ENCODE measurements at regions not wholly inside any gene's neighbourhood (a gene's known extent, or its start where the extent isn't known, plus 50 kb on each side); places are given as distances from the start of the nearest gene placed in this dataset.

DNA sequence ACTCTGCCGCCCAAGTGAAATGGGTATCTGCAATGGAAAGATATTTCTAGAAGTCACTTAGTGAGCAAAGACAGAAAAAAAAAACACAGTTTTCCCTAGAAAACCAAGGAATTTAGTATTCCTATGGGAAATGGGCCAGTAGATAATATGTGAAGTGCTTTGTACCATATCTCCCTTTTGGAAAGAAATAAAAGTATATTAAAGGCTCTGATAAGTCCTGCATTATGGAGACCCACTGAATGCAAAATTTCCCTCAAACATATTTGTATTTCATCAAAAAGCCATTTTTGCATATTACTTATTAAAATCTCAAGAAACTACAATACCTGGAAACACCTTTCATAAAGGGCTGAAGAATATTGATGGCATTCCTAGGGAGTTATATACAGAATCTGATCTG, 51.6 kb upstream of the DYNLRB2 start:
- ChIA-PET CTCF (no interaction called here), POLR2A (no interaction called here)
- no peaks in the 10 kb centered on the region for H3K9me3 Mint-ChIP-seq
- peaks cover 20% of the 10 kb centered on the region for H3K27me3 Mint-ChIP-seq
- H3K4me3 Mint-ChIP-seq, result no peak overlapping the region
- DNase-seq, result no peak
- no peaks in the 10 kb centered on the region for H3K4me1 Mint-ChIP-seq
- H3K36me3 Mint-ChIP-seq (ENCODE audit: low read depth), result no peaks in the 10 kb centered on the region
- H3K27ac Mint-ChIP-seq, result no peak overlapping the region

DNA sequence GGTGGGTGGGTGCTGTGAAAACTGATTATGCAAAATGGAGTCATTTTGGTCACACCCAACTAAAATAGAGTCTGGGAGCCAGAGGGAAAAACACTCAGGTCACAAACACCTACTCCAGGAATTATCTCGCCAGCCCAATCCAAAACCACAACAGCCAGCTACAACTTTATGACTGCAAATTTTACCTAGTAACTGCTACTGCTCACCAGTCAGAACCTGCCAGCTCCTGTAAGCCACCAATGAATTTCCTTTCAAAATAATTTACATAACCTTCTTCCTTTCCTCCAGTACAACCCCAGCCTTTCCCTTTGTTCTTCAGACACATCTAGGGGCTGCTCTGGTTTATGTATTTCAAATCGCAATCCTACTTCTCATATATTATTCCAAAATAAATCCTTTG, 52.6 kb upstream of the DYNLRB2 start:
- Mint-ChIP-seq H3K4me1 (no peaks in the 10 kb centered on the region), H3K27ac (no peak overlapping the region), H3K27me3 (peaks cover 20% of the 10 kb centered on the region), H3K36me3 (ENCODE audit: low read depth) (no peaks in the 10 kb centered on the region), H3K9me3 (no peaks in the 10 kb centered on the region), H3K4me3 (no peak overlapping the region)
- POLR2A ChIA-PET, result no interaction called here
- CTCF ChIA-PET, result no interaction called here
- DNase-seq, result no peak

DNA sequence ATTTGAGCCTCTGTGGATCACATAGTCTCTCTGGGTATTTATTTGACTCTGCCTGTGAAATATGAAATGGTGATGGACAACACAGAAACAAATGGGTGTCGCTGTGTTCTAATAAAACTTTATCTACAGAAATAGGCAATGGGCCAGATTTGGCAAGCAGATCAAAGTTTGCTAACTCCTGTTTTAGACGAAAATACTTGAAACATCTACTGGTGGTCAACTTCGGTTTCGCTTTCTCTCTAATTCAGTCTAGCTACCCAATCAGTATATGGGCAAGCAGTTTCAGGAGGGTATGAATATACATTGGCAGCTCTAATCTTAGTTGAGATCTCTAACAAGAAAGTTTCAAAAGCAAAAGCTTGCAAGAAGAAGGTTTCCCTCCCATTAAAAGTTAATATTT, 60.1 kb upstream of the DYNLRB2 start:
- Mint-ChIP-seq H3K36me3 (ENCODE audit: low read depth) (no peaks in the 10 kb centered on the region), H3K4me3 (no peak overlapping the region), H3K4me1 (no peaks in the 10 kb centered on the region), H3K27ac (no peak overlapping the region), H3K9me3 (no peaks in the 10 kb centered on the region), H3K27me3 (peaks cover 3% of the 10 kb centered on the region)
- no peak for DNase-seq
- ChIA-PET POLR2A (no interaction called here), CTCF (interaction anchor here (1.3 kb wide), 1 partner anchor 46 kb away, joined by 4 read pairs; no protein-coding TSS in a partner anchor)

DNA sequence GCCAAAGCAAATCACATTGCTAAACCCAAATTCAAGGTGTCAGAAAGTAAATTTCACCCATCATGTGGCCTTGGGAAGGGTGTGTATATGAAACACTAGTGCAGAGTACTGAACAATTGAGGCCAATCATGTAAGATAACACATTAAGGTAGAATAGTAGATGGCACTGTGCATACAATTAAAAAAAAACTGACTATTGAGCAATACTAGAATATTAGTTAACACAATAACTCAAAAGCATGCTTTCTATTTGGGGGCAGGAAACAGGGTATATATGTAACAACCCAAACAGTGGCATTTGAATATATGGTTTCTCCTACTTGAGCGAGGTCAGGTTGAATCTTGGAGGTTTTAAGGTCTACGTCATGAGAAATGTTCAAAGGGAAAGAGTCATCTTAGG, 63.0 kb upstream of the DYNLRB2 start:
- peaks cover 4% of the 10 kb centered on the region for H3K27me3 Mint-ChIP-seq
- ChIA-PET POLR2A (no interaction called here), CTCF (no interaction called here)
- no peaks in the 10 kb centered on the region for H3K9me3 Mint-ChIP-seq
- H3K4me3 Mint-ChIP-seq, result no peak overlapping the region
- H3K27ac Mint-ChIP-seq, result no peak overlapping the region
- no peaks in the 10 kb centered on the region for H3K36me3 Mint-ChIP-seq (ENCODE audit: low read depth)
- no peak for DNase-seq
- no peaks in the 10 kb centered on the region for H3K4me1 Mint-ChIP-seq

DNA sequence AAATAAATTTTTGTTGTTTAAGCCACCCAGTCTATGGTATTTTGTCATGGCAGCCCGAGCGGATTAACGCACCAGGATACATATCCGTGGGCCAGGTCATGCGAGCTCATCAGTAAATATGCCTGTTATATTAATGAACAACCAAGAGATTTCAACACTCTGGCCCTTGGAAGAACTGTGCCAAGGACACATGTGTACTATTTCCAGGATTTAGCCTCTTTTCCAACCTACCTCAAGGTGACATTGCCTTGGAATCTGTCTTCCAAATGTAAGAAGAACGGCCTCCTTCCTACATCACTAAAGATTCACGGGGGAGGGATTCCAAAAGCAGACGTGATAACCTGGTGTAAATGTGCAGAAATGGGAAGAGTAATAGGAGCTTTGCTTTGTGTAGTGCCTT, 72.8 kb upstream of the DYNLRB2 start:
- Mint-ChIP-seq H3K9me3 (no peaks in the 10 kb centered on the region), H3K36me3 (ENCODE audit: low read depth) (no peaks in the 10 kb centered on the region), H3K4me1 (no peaks in the 10 kb centered on the region), H3K27ac (no peak overlapping the region), H3K4me3 (no peak overlapping the region), H3K27me3 (peaks cover 7% of the 10 kb centered on the region)
- POLR2A ChIA-PET, result no interaction called here
- CTCF ChIA-PET, result interaction anchor here (0.6 kb wide), 1 partner anchor 25 kb away, joined by 4 read pairs; no protein-coding TSS in a partner anchor
- DNase-seq, result no peak

DNA sequence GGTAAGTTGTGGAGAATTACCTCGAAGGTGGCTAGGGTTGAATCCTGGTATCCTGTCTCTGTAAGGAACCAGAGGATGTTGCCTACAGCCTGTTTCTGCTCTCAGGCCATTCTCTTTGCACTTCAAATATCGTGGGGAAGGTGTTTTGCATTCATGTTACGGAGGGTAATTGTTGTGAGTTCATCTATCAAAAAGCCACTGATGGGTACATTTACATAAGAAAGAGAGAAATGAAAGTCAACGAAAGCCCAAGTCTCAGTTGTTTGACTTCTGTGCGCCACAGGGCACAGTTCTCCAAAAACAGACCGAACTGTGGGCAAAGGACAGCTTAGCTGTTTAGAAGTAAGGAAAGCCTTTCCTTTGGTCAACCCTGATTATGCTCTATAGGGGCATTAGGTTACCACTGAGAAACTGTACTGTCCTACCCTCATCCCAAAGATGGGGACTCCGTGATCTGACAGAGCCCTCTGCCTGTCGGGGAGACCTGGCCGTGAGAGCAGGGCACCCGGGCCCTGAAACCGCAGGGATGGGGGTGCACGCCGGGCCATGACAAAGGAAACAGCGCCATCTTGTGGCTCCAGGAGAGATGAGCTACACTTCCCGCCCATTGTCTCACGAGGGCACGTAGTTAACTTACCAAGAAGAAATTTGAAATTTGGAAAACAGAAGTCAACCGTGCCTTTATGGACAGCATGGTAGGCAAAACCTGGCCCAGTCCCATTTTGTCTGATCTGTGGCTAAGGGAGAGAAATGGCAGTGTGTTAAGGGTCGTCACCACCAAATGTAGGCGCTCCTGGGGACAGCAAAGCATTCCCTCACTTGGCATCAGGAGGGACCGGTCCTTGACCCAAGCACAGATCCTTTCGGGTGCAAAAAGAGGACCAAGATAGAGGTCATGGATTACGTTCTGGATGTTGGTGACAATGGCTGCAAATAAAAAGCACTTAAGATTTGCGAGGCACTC, 74.5 kb upstream of the DYNLRB2 start:
- DNase-seq, result peak; percentile 62
- Mint-ChIP-seq H3K9me3 (no peaks in the 10 kb centered on the region), H3K27ac (no peak overlapping the region), H3K27me3 (peaks cover 5% of the 10 kb centered on the region), H3K4me3 (no peak overlapping the region), H3K36me3 (ENCODE audit: low read depth) (no peaks in the 10 kb centered on the region), H3K4me1 (no peaks in the 10 kb centered on the region)
- POLR2A ChIA-PET, result no interaction called here
- CTCF ChIA-PET, result interaction anchor here (0.7 to 1.0 kb wide), 2 partner anchors 9 kb away, joined by 3 to 5 read pairs; no protein-coding TSS in a partner anchor

DNA sequence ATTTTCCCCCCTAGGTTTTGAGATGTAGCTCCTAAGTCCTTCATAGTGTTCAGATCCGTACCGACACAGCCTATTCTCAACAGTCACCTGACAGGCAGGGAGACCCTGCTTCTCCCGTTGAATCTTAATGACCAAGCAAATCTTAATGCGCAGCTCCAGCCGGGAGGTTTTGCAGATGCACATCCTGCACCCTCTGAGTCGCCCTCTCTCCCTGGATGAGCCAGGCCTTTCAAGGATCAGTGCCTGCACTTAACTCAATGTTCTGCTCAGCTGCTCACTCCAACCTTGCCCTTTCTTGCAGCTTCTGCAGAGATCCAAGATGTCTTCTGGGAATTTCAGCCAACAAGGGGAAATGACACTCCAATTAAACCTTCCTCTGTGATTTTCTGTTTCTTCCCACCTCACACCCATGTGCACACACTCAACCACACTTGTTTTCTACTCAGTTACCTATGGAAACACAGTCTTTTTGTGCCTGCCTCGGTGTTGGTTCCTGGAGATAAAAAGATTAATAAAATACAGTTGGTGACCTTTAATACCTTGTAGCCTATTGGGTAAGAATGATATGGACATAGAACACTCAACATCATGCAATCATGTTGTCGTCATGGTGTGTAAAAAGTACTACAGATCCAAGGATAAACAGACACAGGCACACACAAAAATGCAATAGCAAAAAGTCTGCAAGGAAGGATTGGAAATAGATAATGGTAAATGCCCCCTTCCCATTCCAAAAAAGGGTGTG, 76.9 kb upstream of the DYNLRB2 start:
- ChIA-PET CTCF (no interaction called here), POLR2A (no interaction called here)
- no peak overlapping the region for H3K4me3 Mint-ChIP-seq
- no peaks in the 10 kb centered on the region for H3K36me3 Mint-ChIP-seq (ENCODE audit: low read depth)
- DNase-seq, result no peak
- H3K27me3 Mint-ChIP-seq, result peaks cover 6% of the 10 kb centered on the region
- no peaks in the 10 kb centered on the region for H3K9me3 Mint-ChIP-seq
- no peaks in the 10 kb centered on the region for H3K4me1 Mint-ChIP-seq
- no peak overlapping the region for H3K27ac Mint-ChIP-seq

DNA sequence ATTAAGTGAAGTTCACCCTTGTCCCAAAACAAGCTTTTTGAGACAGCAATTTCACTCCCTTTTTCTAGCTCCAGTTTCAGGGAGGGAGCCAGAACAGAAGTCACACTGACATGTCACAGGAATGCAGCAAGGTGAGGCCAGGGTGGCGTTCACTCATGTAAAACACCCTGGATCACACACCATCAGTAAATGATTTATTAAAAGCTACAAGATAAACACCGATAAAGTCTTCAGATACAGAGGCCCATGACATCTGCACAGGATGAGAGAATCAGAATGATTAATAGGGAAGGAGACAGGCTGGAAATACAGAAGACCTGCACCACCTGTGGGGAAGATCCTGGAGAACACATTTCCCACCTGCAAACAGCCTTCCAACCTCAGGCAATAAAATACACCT, 77.5 kb upstream of the DYNLRB2 start:
- CTCF ChIA-PET, result no interaction called here
- DNase-seq, result no peak
- H3K4me3 Mint-ChIP-seq, result no peak overlapping the region
- H3K27ac Mint-ChIP-seq, result no peak overlapping the region
- POLR2A ChIA-PET, result no interaction called here
- no peaks in the 10 kb centered on the region for H3K4me1 Mint-ChIP-seq
- peaks cover 6% of the 10 kb centered on the region for H3K27me3 Mint-ChIP-seq
- H3K9me3 Mint-ChIP-seq, result no peaks in the 10 kb centered on the region
- H3K36me3 Mint-ChIP-seq (ENCODE audit: low read depth), result no peaks in the 10 kb centered on the region

DNA sequence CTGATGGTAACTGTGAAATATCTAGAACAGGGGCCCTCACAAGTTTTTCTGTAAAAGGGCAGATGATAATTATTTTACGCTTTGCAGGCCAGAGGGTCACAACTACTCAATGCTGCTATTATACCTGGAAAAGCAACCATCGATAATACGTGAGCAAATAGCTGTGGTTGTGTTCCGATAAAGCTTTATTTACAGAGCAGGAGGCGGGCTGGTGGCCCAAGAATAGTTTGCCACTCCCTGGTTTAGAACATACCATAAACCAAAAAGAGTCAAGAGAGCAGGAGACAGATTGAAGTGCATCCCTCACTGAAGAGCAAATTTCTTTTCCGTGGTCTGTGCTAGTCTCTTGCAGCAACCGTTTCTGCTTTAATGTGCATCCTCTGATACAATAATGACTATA, 77.9 kb upstream of the DYNLRB2 start:
- H3K9me3 Mint-ChIP-seq, result no peaks in the 10 kb centered on the region
- peaks cover 6% of the 10 kb centered on the region for H3K27me3 Mint-ChIP-seq
- no peak overlapping the region for H3K4me3 Mint-ChIP-seq
- CTCF ChIA-PET, result no interaction called here
- H3K27ac Mint-ChIP-seq, result no peak overlapping the region
- H3K36me3 Mint-ChIP-seq (ENCODE audit: low read depth), result no peaks in the 10 kb centered on the region
- DNase-seq, result no peak
- POLR2A ChIA-PET, result no interaction called here
- no peaks in the 10 kb centered on the region for H3K4me1 Mint-ChIP-seq

DNA sequence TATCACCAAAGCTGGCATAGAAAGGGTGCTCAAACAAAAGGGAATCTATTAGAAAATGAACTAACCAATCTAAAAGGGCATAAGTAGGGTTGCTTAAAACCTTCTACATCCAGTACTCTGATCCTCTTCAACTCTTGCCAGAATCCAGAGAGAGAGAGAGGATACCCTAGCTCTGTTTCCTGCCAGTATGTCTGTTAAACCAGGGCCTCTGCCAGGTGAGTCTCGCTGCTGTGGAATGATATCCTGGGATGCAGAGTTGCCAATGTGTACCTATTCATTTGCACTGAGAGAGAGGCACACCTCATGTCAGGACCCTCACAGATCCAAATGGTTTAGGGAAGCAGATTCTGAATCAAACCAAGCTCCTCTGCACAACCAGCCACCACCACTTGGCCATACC, 79.8 kb upstream of the DYNLRB2 start:
- Mint-ChIP-seq H3K4me1 (no peaks in the 10 kb centered on the region), H3K36me3 (ENCODE audit: low read depth) (no peaks in the 10 kb centered on the region), H3K9me3 (no peaks in the 10 kb centered on the region), H3K27me3 (peaks cover 11% of the 10 kb centered on the region), H3K4me3 (no peak overlapping the region), H3K27ac (no peak overlapping the region)
- no peak for DNase-seq
- ChIA-PET POLR2A (no interaction called here), CTCF (interaction anchor here (0.9 kb wide), 1 partner anchor 10 kb away, joined by 3 read pairs; no protein-coding TSS in a partner anchor)

DNA sequence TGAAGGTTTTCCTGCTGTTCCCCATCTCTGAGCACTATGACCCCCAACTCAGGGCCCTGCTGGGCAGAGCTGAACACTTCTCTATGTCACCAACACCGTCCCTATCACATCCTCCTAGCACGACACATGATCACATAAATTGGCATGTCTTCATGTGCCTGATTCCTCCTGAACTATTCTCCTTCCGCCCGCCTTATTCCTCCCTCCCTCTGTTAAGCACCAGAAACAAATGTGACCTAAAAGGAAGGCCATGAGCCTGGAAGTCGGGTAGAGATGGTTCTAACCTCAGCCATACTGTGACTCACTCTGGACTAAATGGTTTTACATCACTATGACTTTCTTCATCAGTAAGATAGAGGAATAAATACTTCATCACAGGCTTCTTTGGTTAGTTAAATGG, 80.8 kb upstream of the DYNLRB2 start:
- Mint-ChIP-seq H3K4me3 (no peak overlapping the region), H3K27ac (no peak overlapping the region), H3K36me3 (ENCODE audit: low read depth) (no peaks in the 10 kb centered on the region), H3K27me3 (peaks cover 11% of the 10 kb centered on the region), H3K4me1 (no peaks in the 10 kb centered on the region), H3K9me3 (no peaks in the 10 kb centered on the region)
- POLR2A ChIA-PET, result no interaction called here
- DNase-seq, result no peak
- CTCF ChIA-PET, result interaction anchor here (1.8 kb wide), 1 partner anchor 67 kb away, joined by 6 read pairs; no protein-coding TSS in a partner anchor

DNA sequence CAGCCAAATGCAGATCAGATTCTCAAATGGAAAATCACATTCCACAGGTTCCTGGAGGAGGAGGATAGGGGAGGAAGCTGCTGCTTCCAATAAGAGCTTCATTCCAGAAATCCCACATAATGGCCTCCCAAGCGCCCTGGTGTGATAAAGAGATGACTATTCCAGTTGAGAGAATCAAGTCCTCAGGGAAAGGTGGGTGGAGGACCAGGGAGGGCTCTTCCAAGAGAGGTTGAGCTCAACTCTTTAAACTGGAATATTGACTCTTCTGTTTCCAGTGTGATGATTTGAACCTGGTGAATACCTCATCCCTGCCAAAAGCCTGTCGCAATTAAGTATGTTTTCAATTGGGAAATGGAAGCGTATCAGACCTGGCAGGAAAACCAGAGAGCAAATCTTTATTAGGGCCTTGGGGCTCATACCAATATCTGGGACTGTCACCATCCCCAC, 81.4 kb upstream of the DYNLRB2 start:
- H3K4me3 Mint-ChIP-seq, result no peak overlapping the region
- peaks cover 11% of the 10 kb centered on the region for H3K27me3 Mint-ChIP-seq
- no peaks in the 10 kb centered on the region for H3K4me1 Mint-ChIP-seq
- POLR2A ChIA-PET, result no interaction called here
- no peaks in the 10 kb centered on the region for H3K36me3 Mint-ChIP-seq (ENCODE audit: low read depth)
- no peak overlapping the region for H3K27ac Mint-ChIP-seq
- CTCF ChIA-PET, result interaction anchor here (1.0 to 1.8 kb wide), 2 partner anchors 10 to 67 kb away, joined by 3 to 6 read pairs; no protein-coding TSS in a partner anchor
- no peaks in the 10 kb centered on the region for H3K9me3 Mint-ChIP-seq
- no peak for DNase-seq

DNA sequence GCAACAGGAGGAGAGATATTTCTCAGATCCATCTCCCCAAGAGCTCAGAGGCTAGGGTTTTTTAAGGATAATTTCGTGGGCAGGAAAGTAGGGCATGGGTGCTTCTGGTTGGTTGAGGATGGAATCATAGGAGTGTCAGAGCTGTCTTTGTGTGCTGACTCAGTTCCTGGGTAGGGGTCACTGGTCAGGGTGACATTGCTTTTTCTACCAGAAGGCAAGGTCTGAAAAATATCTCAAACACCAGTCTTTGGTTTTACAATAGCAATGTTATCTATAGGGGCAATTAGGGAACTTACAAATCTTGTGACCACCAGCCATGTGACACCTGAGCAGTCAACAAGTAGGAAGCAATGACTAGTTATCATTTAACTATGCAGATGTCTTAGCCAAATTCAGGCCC, 82.9 kb upstream of the DYNLRB2 start:
- ChIA-PET CTCF (interaction anchor here (0.7 to 2.1 kb wide), 3 partner anchors 9 to 69 kb away, joined by 3 to 6 read pairs (median 5); no protein-coding TSS in a partner anchor), POLR2A (no interaction called here)
- DNase-seq, result no peak
- no peaks in the 10 kb centered on the region for H3K36me3 Mint-ChIP-seq (ENCODE audit: low read depth)
- peaks cover 11% of the 10 kb centered on the region for H3K27me3 Mint-ChIP-seq
- H3K4me1 Mint-ChIP-seq, result no peaks in the 10 kb centered on the region
- H3K27ac Mint-ChIP-seq, result no peak overlapping the region
- H3K9me3 Mint-ChIP-seq, result no peaks in the 10 kb centered on the region
- no peak overlapping the region for H3K4me3 Mint-ChIP-seq
